GM19351 (cell line): ENCODE measurements at regions not wholly inside any gene's neighbourhood (a gene's known extent, or its start where the extent isn't known, plus 50 kb on each side); places are given as distances from the start of the nearest gene placed in this dataset.
"Not testable (repeated sequence)": the region's sequence is repeated elsewhere in the genome, so short reads cannot be mapped to it uniquely, and the experiment has no call there.

Experiments used
- ATAC-seq: cut with Tn5 transposase; IDR thresholded peaks from one replicate; pipeline ENCODE4 v1.9.1; 2021; ENCODE audit warnings: mild to moderate bottlenecking, moderate library complexity; ENCODE audit not compliant: unreplicated experiment

DNA sequence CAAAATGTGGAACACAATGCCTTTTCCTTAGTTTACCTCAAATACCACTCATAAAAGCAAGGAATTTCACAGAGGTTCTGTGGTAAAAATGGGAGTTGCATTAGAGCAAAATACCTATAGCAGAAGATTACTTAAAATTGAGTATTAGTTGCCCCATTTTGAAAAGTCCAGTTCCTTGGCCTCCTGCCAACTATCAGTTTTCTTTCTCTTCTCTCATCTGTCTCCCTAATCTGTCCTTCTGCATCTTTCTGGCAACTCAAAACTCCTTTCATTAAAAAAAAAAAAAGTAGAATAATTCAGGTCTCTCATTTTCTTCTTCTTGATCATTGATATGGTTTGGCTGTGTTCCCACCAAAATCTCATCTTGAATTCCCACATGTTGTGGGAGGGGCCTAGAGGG, 127.3 kb downstream of the ATP23 start:
- no peak for ATAC-seq

GRCh38 chr12:58069268-58069963, 128.0 kb downstream of the ATP23 start:
- no peak for ATAC-seq

DNA sequence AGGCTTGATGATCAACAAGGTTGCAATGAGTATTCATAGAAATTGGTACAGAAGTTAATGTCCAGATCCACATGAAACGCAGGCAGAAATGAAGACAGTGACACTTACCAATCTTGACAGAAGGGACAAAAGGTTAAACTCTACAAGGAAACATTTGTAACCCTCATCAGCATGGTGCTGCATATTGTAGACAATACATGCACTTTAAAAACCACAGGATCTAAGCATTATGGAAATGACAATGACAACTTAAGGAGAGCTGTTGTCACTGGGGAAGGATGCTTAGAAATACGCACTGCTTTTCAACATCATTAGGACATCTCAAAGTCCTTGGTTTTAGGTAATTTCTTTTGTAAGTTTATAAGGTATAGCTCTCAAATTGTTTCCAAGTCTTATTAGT, 130.6 kb downstream of the ATP23 start:
- no peak for ATAC-seq

DNA sequence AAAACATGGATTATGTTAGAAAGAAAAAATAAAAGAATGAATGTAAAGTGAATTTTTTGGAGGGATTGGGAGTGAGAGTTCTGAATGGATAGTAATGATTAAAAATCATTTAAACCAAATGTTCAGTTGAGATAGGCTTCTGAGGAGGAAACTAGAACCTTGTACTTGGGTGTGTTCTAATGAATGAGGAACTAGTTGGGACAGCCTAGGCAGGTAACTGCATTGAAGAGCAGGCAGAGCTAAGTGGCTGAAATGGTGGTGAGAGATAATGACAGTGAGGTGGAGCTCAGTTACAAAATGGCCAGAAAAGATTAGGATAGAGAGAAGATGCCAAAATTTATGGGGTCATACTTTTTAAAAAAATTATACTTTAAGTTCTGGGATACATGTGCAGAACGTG, 132.9 kb downstream of the ATP23 start:
- ATAC-seq: no peak

- no peak for ATAC-seq
Observed at GRCh38 chr12:58079806-58080205, 138.4 kb downstream of the ATP23 start.

DNA sequence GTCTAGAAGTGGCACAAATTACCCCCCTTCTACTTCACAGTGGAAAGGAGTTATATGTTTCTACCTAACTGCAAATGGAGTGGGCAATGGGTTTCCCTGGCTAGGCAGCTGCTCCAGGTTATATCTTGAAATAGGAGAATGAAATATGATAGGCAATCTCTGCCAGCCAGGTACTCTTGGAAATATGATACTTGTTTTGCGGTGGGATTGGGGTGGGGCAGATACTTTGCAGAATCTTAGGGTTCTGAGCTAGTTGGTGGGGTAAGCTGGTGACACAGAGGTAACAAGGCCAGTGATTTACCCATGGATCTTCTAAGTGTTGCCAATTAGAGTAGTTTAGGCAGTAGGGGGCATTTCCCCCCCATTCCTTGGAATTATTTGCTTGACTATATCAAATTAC, 140.1 kb downstream of the ATP23 start:
- ATAC-seq: no peak

DNA sequence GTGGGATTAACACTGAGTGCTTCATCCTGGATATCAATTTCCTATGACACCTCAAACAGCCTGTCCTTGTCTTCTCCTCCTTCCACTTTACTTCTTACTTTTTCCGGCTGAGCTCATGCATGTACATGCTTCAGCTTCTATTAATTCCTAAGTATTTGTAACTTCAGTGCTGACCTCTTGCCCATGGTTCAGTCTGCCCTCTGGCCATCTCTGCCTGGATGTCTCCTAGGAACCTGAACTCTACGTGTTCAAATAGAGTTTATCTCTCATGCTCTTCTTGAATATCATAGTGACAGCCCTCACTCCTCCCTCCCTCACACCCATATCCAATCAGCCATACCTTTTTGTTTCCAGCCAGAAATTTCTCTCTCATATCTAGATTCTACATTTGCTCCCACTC, 141.6 kb downstream of the ATP23 start:
- ATAC-seq: no peak

GRCh38 chr12:58086006-58086405, 144.6 kb downstream of the ATP23 start:
- no peak for ATAC-seq

GRCh38 chr12:58086930-58087329, 145.6 kb downstream of the ATP23 start:
- no peak for ATAC-seq

DNA sequence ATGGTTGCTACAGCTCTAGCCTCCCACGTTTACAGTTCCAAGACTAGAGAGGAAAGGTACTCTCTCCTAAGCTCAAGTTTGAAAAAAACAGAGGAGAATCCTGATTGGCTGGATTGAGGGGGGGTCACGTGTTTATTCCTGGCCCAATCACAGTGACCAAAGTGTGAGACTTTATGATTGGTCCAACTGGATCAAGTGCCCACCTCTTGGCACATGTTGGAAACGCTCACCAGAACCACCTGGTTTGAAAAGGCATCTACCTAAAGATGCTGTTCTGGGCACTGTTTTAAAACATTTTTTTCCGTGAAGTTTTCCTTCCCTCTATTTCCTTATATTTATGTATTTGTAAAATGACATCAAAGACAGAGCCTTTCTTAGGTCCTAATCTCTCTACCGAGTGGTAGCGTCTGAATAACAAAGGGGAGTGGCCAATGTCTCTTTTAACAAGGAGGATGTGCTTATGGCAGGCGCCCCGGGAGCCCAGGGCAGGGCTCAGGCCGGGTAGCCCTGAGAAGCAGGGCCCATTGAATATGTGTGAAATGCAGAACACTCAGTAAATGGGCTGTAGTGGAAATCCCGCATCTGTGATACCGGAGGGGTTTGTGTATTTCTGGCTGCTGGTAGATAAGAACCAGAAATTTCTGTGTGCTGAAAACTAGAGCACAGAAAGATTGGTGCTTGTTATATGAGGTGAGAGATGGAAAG, 146.2 kb downstream of the ATP23 start:
- no peak for ATAC-seq

DNA sequence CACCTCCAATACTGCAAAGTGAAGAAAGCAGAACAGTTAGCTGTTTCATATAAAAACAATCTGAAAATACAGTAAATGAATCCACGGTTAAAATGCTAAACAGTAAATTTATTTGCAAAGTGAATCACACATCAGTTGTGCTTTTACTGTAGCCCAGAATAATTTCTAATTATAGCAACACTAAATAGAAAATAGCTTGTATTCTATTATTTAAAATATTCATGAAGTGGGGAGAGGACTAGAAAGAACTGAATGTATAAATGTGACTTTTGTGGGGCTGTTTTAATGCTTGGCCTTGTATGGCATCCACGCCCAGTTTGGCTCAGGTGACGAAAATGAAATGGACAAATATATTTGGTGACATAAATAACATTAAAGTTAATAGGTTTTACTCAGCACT, 148.2 kb downstream of the ATP23 start:
- ATAC-seq: no peak

GRCh38 chr12:58090685-58091084, 149.3 kb downstream of the ATP23 start:
- no peak for ATAC-seq

- ATAC-seq: peak; percentile 85
Observed at GRCh38 chr12:58095002-58095401, 153.6 kb downstream of the ATP23 start.

DNA sequence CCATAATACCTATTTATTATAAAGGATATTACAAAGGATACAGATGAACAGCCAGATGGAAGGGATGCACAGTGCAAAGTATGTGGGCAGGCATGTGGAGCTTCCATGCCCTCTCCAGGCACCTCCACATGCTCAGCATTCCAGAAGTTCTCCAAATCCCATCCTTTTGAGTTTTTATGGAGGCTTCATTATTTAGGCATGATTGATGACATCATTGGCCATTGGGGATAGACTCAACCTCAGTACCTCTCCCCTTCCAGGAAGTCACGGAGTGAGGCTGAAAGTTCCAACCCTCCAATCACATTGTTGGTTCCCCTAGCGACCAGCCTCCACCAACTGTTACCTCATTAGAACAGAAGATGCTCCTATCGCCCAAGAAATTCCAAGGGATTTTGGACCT, 156.4 kb downstream of the ATP23 start:
- ATAC-seq: no peak

DNA sequence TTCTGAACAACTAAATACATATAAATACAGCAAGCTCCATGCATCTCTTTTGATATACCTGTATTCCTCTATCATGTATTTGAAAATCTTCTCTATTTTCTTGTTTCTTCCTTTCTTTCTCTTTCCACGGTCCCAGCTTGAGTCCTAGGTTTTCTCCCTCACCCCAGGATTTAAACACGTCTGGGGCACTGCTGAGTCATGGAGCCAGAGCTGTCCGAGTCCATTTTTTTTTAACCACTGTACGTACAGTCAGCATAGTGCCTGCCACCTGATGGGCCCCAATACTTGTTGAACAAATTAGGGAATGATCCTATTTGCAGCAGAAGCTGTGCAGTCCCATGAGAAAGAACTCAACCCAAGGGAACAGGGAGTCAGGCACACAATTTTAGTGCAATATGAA, 158.1 kb downstream of the ATP23 start:
- no peak for ATAC-seq

DNA sequence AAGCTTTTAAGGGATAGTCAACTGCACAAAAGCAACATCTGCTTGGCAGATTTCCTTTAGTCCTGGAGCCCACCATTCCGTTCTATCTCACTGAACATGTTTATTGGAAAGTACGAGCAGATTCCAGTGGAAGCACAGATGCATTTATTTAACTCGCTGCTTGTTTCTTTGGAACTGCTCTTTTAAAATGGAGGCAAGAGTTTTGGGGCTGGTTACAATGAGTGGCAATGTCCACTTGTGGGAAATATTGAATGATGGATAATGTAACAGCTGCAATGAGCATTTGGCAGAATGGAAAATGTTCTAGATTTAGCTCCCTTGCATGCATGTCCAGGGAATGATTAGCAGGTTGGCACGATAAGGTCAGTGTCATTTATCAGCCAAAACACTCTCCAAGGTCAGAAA, 163.0 kb downstream of the ATP23 start:
- no peak for ATAC-seq

GRCh38 chr12:58105225-58106119, 164.1 kb downstream of the ATP23 start:
- no peak for ATAC-seq

DNA sequence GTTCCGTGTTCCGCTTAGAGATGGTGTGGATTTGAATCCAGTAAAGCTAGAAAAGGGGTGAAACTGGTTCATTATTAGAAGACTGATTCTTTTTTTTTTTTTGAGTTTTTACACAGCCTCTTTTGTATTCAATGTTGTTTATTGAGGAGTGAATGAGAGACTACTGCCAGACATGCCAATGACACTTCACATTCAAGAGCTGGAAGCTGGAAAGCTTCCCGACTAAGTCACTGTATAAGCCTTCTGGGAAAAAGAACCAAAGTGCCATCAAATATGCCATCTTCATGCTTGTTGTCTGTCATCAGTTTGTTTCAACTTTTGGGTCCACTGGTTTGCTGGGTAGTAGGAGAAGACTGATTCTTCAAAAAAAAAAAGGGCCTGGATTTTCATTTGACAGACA, 164.8 kb downstream of the ATP23 start:
- no peak for ATAC-seq

GRCh38 chr12:58117201-58117600, 175.8 kb downstream of the ATP23 start:
- ATAC-seq: no peak

- no peak for ATAC-seq
Observed at GRCh38 chr12:58117667-58118066, 176.3 kb downstream of the ATP23 start.

- ATAC-seq: not testable (repeated sequence)
Observed at GRCh38 chr12:58125761-58126160, 184.4 kb downstream of the ATP23 start.
